ENCODE measurements at regions not wholly inside any gene's neighbourhood (a gene's known extent, or its start where the extent isn't known, plus 50 kb on each side); places are given as distances from the start of the nearest gene placed in this dataset.

- no peak for ATAC-seq
- Mint-ChIP-seq H3K4me3 (no peak overlapping the region), H3K36me3 (ENCODE audit: low read depth) (no peaks in the 10 kb centered on the region), H3K27me3 (peaks cover 18% of the 10 kb centered on the region), H3K9me3 (no peaks in the 10 kb centered on the region), H3K4me1 (no peaks in the 10 kb centered on the region), H3K27ac (no peak overlapping the region)
- DNase-seq, result no peak
Measured at GRCh38 chr6:8191629-8192028, 89.3 kb upstream of the EEF1E1 start.

GRCh38 chr6:8187209-8187608 is 84.9 kb upstream of the EEF1E1 start:
- Mint-ChIP-seq H3K4me1 (no peaks in the 10 kb centered on the region), H3K36me3 (ENCODE audit: low read depth) (no peaks in the 10 kb centered on the region), H3K4me3 (no peak overlapping the region), H3K9me3 (no peaks in the 10 kb centered on the region), H3K27ac (no peak overlapping the region), H3K27me3 (peaks cover 15% of the 10 kb centered on the region)
- ATAC-seq, result no peak
- DNase-seq, result no peak

GRCh38 chr6:8182902-8183665 is 80.7 kb upstream of the EEF1E1 start:
- Mint-ChIP-seq H3K4me1 (no peaks in the 10 kb centered on the region), H3K27ac (no peak overlapping the region), H3K36me3 (ENCODE audit: low read depth) (no peaks in the 10 kb centered on the region), H3K9me3 (no peaks in the 10 kb centered on the region), H3K4me3 (no peak overlapping the region), H3K27me3 (peaks cover 10% of the 10 kb centered on the region)
- DNase-seq (no peak), ATAC-seq (no peak)

GRCh38 chr6:8181951-8182845 is 79.8 kb upstream of the EEF1E1 start:
- Mint-ChIP-seq H3K4me1 (no peaks in the 10 kb centered on the region), H3K27ac (no peak overlapping the region), H3K36me3 (ENCODE audit: low read depth) (no peaks in the 10 kb centered on the region), H3K4me3 (no peak overlapping the region), H3K9me3 (no peaks in the 10 kb centered on the region), H3K27me3 (peaks cover 13% of the 10 kb centered on the region)
- DNase-seq (no peak), ATAC-seq (no peak)

GRCh38 chr6:8181160-8181881 is 79.0 kb upstream of the EEF1E1 start:
- Mint-ChIP-seq H3K4me3 (no peak overlapping the region), H3K9me3 (no peaks in the 10 kb centered on the region), H3K27ac (no peak overlapping the region), H3K4me1 (no peaks in the 10 kb centered on the region), H3K27me3 (peaks cover 17% of the 10 kb centered on the region), H3K36me3 (ENCODE audit: low read depth) (no peaks in the 10 kb centered on the region)
- no peak for DNase-seq
- no peak for ATAC-seq

GRCh38 chr6:8180327-8181159 is 78.2 kb upstream of the EEF1E1 start:
- Mint-ChIP-seq H3K4me1 (no peaks in the 10 kb centered on the region), H3K4me3 (no peak overlapping the region), H3K27me3 (peaks cover 15% of the 10 kb centered on the region), H3K27ac (no peak overlapping the region), H3K9me3 (no peaks in the 10 kb centered on the region), H3K36me3 (ENCODE audit: low read depth) (no peaks in the 10 kb centered on the region)
- DNase-seq (no peak), ATAC-seq (no peak)

GRCh38 chr6:8177721-8178120 is 75.4 kb upstream of the EEF1E1 start:
- Mint-ChIP-seq H3K36me3 (ENCODE audit: low read depth) (no peaks in the 10 kb centered on the region), H3K4me1 (no peaks in the 10 kb centered on the region), H3K27me3 (peaks cover 15% of the 10 kb centered on the region), H3K27ac (no peak overlapping the region), H3K4me3 (no peak overlapping the region), H3K9me3 (no peaks in the 10 kb centered on the region)
- DNase-seq (no peak), ATAC-seq (no peak)

- no peak for ATAC-seq
- no peaks in the 10 kb centered on the region for H3K9me3 Mint-ChIP-seq
- no peaks in the 10 kb centered on the region for H3K4me1 Mint-ChIP-seq
- DNase-seq, result no peak
- no peak overlapping the region for H3K4me3 Mint-ChIP-seq
- H3K27ac Mint-ChIP-seq, result no peak overlapping the region
- H3K27me3 Mint-ChIP-seq, result peaks cover 10% of the 10 kb centered on the region
- no peaks in the 10 kb centered on the region for H3K36me3 Mint-ChIP-seq (ENCODE audit: low read depth)
Measured at GRCh38 chr6:8175046-8175777, 72.9 kb upstream of the EEF1E1 start.

- Mint-ChIP-seq H3K27ac (no peak overlapping the region), H3K4me3 (no peak overlapping the region), H3K36me3 (ENCODE audit: low read depth) (no peaks in the 10 kb centered on the region), H3K27me3 (peaks cover 8% of the 10 kb centered on the region), H3K9me3 (no peaks in the 10 kb centered on the region), H3K4me1 (no peaks in the 10 kb centered on the region)
- ATAC-seq (no peak), DNase-seq (no peak)
Measured at GRCh38 chr6:8174571-8174970, 72.2 kb upstream of the EEF1E1 start.

GRCh38 chr6:8172530-8172929 is 70.2 kb upstream of the EEF1E1 start:
- H3K9me3 Mint-ChIP-seq, result no peaks in the 10 kb centered on the region
- no peaks in the 10 kb centered on the region for H3K4me1 Mint-ChIP-seq
- ATAC-seq (no peak), DNase-seq (no peak)
- H3K27ac Mint-ChIP-seq, result no peak overlapping the region
- H3K4me3 Mint-ChIP-seq, result no peak overlapping the region
- H3K27me3 Mint-ChIP-seq, result peaks cover 4% of the 10 kb centered on the region
- no peaks in the 10 kb centered on the region for H3K36me3 Mint-ChIP-seq (ENCODE audit: low read depth)

GRCh38 chr6:8170754-8171153 is 68.4 kb upstream of the EEF1E1 start:
- Mint-ChIP-seq H3K36me3 (ENCODE audit: low read depth) (no peaks in the 10 kb centered on the region), H3K27ac (no peak overlapping the region), H3K4me3 (no peak overlapping the region), H3K27me3 (peaks cover 3% of the 10 kb centered on the region), H3K9me3 (no peaks in the 10 kb centered on the region), H3K4me1 (no peaks in the 10 kb centered on the region)
- DNase-seq (no peak), ATAC-seq (no peak)

GRCh38 chr6:8170245-8170644 is 67.9 kb upstream of the EEF1E1 start:
- DNase-seq (no peak), ATAC-seq (no peak)
- H3K36me3 Mint-ChIP-seq (ENCODE audit: low read depth), result no peaks in the 10 kb centered on the region
- peaks cover 3% of the 10 kb centered on the region for H3K27me3 Mint-ChIP-seq
- H3K4me3 Mint-ChIP-seq, result no peak overlapping the region
- H3K27ac Mint-ChIP-seq, result no peak overlapping the region
- H3K9me3 Mint-ChIP-seq, result no peaks in the 10 kb centered on the region
- H3K4me1 Mint-ChIP-seq, result no peaks in the 10 kb centered on the region

- Mint-ChIP-seq H3K4me3 (no peak overlapping the region), H3K9me3 (peaks cover 6% of the 10 kb centered on the region), H3K4me1 (no peaks in the 10 kb centered on the region), H3K36me3 (ENCODE audit: low read depth) (no peaks in the 10 kb centered on the region), H3K27me3 (peaks cover 3% of the 10 kb centered on the region), H3K27ac (no peak overlapping the region)
- ATAC-seq, result no peak
- DNase-seq, result no peak
Measured at GRCh38 chr6:8166156-8166555, 63.8 kb upstream of the EEF1E1 start.

Data from activated naive CD8-positive, alpha-beta T cell treated with anti-CD3 and anti-CD28 coated beads, Interleukin-2, amount 50 U/mL, for 24 hours (primary cell).